GM23338 (cell line): ENCODE measurements at regions not wholly inside any gene's neighbourhood (a gene's known extent, or its start where the extent isn't known, plus 50 kb on each side); places are given as distances from the start of the nearest gene placed in this dataset.

Experiments used
- ATAC-seq: fragments of 200-7000 bp; cut with Tn5 transposase; 3 replicates; pipeline ENCODE4 v1.9.1; 2020
- DNase-seq: peaks from one replicate; pipeline ENCODE4 v3.0.0-alpha.2; 2015; ENCODE audit warnings: low spot score
- H2AFZ ChIP-seq: fragments of 200-600 bp; sonication (generic); 2 replicates; pipeline ENCODE4 v1.8.0; 2016; ENCODE audit warnings: antibody characterized with exemption, mild to moderate bottlenecking, moderate library complexity
- H3F3A ChIP-seq: fragments of 200-600 bp; sonication (generic); replicated peaks from 2 replicates; pipeline ENCODE4 v1.8.0; 2017; ENCODE audit warnings: antibody characterized with exemption, mixed run types, low read depth
- H3K27ac ChIP-seq: fragments of 200-600 bp; sonication (generic); 2 replicates; pipeline ENCODE4 v1.6.1; 2016; ENCODE audit warnings: low read depth
- H3K27me3 ChIP-seq: fragments of 200-600 bp; sonication (generic); 2 replicates; pipeline ENCODE4 v1.8.0; 2016; ENCODE audit warnings: mild to moderate bottlenecking, mixed run types, moderate library complexity; ENCODE audit not compliant: insufficient read depth
- H3K36me3 ChIP-seq: fragments of 200-600 bp; sonication (generic); 2 replicates; pipeline ENCODE4 v1.8.0; 2016; ENCODE audit warnings: mild to moderate bottlenecking; ENCODE audit not compliant: insufficient read depth
- H3K4me1 ChIP-seq: fragments of 200-600 bp; sonication (generic); 2 replicates; pipeline ENCODE4 v1.8.0; 2016; ENCODE audit warnings: mild to moderate bottlenecking, moderate library complexity; ENCODE audit not compliant: insufficient read depth
- H3K4me2 ChIP-seq: fragments of 200-600 bp; sonication (generic); 2 replicates; pipeline ENCODE4 v1.7.1; 2017; ENCODE audit warnings: mixed run types
- H3K4me3 ChIP-seq: fragments of 200-600 bp; sonication (generic); 2 replicates; pipeline ENCODE4 v1.6.1; 2016; ENCODE audit warnings: mixed run types
- H3K79me2 ChIP-seq: fragments of 200-600 bp; sonication (generic); replicated peaks from 2 replicates; pipeline ENCODE4 v1.8.0; 2017; ENCODE audit warnings: mild to moderate bottlenecking; ENCODE audit not compliant: insufficient read depth
- H3K9me2 ChIP-seq: fragments of 200-600 bp; sonication (generic); 2 replicates; pipeline ENCODE4 v1.8.0; 2017; ENCODE audit not compliant: insufficient read depth
- H4K20me1 ChIP-seq: fragments of 200-600 bp; sonication (generic); replicated peaks from 2 replicates; pipeline ENCODE4 v1.8.0; 2017; ENCODE audit warnings: mild to moderate bottlenecking; ENCODE audit not compliant: insufficient read depth
- H3K27ac Mint-ChIP-seq: 2 replicates; pipeline ENCODE4 v1.8.0; 2020; ENCODE audit warnings: inconsistent platforms, mild to moderate bottlenecking, moderate library complexity, mixed read lengths
- H3K27me3 Mint-ChIP-seq: 3 replicates; pipeline ENCODE4 v1.8.0; 2022; ENCODE audit warnings: low read depth, mild to moderate bottlenecking, moderate library complexity, mixed read lengths, inconsistent platforms; ENCODE audit not compliant: insufficient read depth, poor library complexity
- H3K36me3 Mint-ChIP-seq: 3 replicates; pipeline ENCODE4 v1.8.0; 2021; ENCODE audit warnings: low read depth, mild to moderate bottlenecking, inconsistent platforms, moderate library complexity, mixed read lengths
- H3K4me1 Mint-ChIP-seq: 3 replicates; pipeline ENCODE4 v1.8.0; 2020; ENCODE audit warnings: mild to moderate bottlenecking, inconsistent platforms, mixed read lengths
- H3K4me3 Mint-ChIP-seq: 3 replicates; pipeline ENCODE4 v1.8.0; 2021; ENCODE audit warnings: moderate library complexity, mild to moderate bottlenecking, inconsistent platforms, mixed read lengths
- H3K9me3 Mint-ChIP-seq: 3 replicates; pipeline ENCODE4 v1.8.0; 2020; ENCODE audit warnings: moderate library complexity, mild to moderate bottlenecking, inconsistent platforms, mixed read lengths
- CREB1 ChIP-seq: fragments of 250-450 bp; sonication (Bioruptor Pico); IDR thresholded peaks from 2 replicates; pipeline ENCODE4 v1.5.0; 2020; ENCODE audit warnings: low read depth, mild to moderate bottlenecking, moderate library complexity
- EZH2 ChIP-seq: fragments of 200-600 bp; sonication (generic); IDR thresholded peaks from one replicate; pipeline ENCODE4 v1.8.0; 2017; ENCODE audit warnings: antibody characterized with exemption, mild to moderate bottlenecking, low read depth; ENCODE audit not compliant: unreplicated experiment
- EZH2phosphoT487 ChIP-seq: fragments of 200-600 bp; sonication (generic); IDR thresholded peaks from one replicate; pipeline ENCODE4 v1.8.1; 2018; ENCODE audit warnings: antibody characterized with exemption; ENCODE audit not compliant: unreplicated experiment
- JUNB ChIP-seq: IDR thresholded peaks from one replicate; pipeline ENCODE4 v1.6.1; 2016; ENCODE audit warnings: antibody characterized with exemption; ENCODE audit not compliant: unreplicated experiment
- NANOG ChIP-seq: IDR thresholded peaks from 2 replicates; pipeline ENCODE4 v1.6.1; 2016; ENCODE audit warnings: antibody characterized with exemption, borderline replicate concordance
- POLR2AphosphoS5 ChIP-seq: IDR thresholded peaks from 2 replicates; pipeline ENCODE4 v1.6.1; 2016; ENCODE audit warnings: antibody characterized with exemption, low read depth
- STAT1 ChIP-seq: IDR thresholded peaks from one replicate; pipeline ENCODE4 v1.6.1; 2016; ENCODE audit warnings: antibody characterized with exemption; ENCODE audit not compliant: unreplicated experiment
- ZNF114 ChIP-seq: fragments of 250-450 bp; sonication (Bioruptor Pico); IDR thresholded peaks from 2 replicates; pipeline ENCODE4 v1.5.0; 2020; ENCODE audit warnings: mild to moderate bottlenecking, moderate library complexity
- ZNF331 ChIP-seq: fragments of 250-450 bp; sonication (Bioruptor Pico); IDR thresholded peaks from 2 replicates; pipeline ENCODE4 v1.5.0; 2020; ENCODE audit warnings: low read depth, mild to moderate bottlenecking, moderate library complexity
- TF ChIP-seq, protein P1 (sequence below): IDR thresholded peaks from 2 replicates; pipeline ENCODE4 v1.6.1; 2016; ENCODE audit warnings: antibody characterized with exemption
- TF ChIP-seq, protein P2 (sequence below): fragments of 250-450 bp; sonication (Bioruptor Pico); IDR thresholded peaks from 2 replicates; pipeline ENCODE4 v1.5.0; 2020; ENCODE audit warnings: mild to moderate bottlenecking, moderate library complexity
- TF ChIP-seq, protein P3 (sequence below), 2 experiments: fragments of 200-600 bp in 1 of 2; sonication (generic) in 1 of 2; conservative IDR thresholded peaks; 2 replicates each; pipeline versions ENCODE4 v1.5.1 to v1.6.1; 2016 to 2017; ENCODE audit warnings: antibody characterized with exemption in 2 of 2, low read depth in 2 of 2, mild to moderate bottlenecking in 2 of 2, moderate library complexity in 1 of 2
- TF ChIP-seq, protein P4 (sequence below): IDR thresholded peaks from one replicate; pipeline ENCODE4 v1.6.1; 2018; ENCODE audit warnings: antibody characterized with exemption; ENCODE audit not compliant: unreplicated experiment

DNA sequence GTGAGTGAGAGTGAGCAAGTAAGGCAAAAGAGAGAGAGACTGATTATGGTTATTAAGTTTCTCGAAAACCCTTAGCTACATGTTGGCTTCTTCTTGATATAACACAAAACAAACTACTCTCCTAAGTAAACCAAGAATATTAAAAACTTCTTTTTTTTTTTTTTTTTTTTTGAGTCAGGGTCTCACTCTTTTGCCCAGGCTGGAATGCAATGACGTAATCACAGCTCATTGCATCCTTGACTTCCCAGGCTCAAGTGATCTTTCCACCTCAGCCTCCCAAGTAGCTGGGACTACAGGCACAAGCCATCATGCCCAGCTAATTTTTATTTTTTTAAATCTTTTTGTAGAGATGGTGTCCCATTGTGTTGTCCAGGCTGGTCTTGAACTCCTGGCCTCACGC lies 102.2 kb upstream of the IL6 start:
- TF ChIP-seq STAT1 (no peak), EZH2phosphoT487 (no peak), POLR2AphosphoS5 (no peak), EZH2 (no peak), ZNF331 (CRISPR knock-in tag) (no peak), ZNF114 (CRISPR knock-in tag) (no peak), JUNB (no peak), NANOG (no peak), CREB1 (CRISPR knock-in tag) (no peak)
- TF ChIP-seq, protein P1, sequence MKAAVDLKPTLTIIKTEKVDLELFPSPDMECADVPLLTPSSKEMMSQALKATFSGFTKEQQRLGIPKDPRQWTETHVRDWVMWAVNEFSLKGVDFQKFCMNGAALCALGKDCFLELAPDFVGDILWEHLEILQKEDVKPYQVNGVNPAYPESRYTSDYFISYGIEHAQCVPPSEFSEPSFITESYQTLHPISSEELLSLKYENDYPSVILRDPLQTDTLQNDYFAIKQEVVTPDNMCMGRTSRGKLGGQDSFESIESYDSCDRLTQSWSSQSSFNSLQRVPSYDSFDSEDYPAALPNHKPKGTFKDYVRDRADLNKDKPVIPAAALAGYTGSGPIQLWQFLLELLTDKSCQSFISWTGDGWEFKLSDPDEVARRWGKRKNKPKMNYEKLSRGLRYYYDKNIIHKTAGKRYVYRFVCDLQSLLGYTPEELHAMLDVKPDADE = no peak
- TF ChIP-seq, protein P2, sequence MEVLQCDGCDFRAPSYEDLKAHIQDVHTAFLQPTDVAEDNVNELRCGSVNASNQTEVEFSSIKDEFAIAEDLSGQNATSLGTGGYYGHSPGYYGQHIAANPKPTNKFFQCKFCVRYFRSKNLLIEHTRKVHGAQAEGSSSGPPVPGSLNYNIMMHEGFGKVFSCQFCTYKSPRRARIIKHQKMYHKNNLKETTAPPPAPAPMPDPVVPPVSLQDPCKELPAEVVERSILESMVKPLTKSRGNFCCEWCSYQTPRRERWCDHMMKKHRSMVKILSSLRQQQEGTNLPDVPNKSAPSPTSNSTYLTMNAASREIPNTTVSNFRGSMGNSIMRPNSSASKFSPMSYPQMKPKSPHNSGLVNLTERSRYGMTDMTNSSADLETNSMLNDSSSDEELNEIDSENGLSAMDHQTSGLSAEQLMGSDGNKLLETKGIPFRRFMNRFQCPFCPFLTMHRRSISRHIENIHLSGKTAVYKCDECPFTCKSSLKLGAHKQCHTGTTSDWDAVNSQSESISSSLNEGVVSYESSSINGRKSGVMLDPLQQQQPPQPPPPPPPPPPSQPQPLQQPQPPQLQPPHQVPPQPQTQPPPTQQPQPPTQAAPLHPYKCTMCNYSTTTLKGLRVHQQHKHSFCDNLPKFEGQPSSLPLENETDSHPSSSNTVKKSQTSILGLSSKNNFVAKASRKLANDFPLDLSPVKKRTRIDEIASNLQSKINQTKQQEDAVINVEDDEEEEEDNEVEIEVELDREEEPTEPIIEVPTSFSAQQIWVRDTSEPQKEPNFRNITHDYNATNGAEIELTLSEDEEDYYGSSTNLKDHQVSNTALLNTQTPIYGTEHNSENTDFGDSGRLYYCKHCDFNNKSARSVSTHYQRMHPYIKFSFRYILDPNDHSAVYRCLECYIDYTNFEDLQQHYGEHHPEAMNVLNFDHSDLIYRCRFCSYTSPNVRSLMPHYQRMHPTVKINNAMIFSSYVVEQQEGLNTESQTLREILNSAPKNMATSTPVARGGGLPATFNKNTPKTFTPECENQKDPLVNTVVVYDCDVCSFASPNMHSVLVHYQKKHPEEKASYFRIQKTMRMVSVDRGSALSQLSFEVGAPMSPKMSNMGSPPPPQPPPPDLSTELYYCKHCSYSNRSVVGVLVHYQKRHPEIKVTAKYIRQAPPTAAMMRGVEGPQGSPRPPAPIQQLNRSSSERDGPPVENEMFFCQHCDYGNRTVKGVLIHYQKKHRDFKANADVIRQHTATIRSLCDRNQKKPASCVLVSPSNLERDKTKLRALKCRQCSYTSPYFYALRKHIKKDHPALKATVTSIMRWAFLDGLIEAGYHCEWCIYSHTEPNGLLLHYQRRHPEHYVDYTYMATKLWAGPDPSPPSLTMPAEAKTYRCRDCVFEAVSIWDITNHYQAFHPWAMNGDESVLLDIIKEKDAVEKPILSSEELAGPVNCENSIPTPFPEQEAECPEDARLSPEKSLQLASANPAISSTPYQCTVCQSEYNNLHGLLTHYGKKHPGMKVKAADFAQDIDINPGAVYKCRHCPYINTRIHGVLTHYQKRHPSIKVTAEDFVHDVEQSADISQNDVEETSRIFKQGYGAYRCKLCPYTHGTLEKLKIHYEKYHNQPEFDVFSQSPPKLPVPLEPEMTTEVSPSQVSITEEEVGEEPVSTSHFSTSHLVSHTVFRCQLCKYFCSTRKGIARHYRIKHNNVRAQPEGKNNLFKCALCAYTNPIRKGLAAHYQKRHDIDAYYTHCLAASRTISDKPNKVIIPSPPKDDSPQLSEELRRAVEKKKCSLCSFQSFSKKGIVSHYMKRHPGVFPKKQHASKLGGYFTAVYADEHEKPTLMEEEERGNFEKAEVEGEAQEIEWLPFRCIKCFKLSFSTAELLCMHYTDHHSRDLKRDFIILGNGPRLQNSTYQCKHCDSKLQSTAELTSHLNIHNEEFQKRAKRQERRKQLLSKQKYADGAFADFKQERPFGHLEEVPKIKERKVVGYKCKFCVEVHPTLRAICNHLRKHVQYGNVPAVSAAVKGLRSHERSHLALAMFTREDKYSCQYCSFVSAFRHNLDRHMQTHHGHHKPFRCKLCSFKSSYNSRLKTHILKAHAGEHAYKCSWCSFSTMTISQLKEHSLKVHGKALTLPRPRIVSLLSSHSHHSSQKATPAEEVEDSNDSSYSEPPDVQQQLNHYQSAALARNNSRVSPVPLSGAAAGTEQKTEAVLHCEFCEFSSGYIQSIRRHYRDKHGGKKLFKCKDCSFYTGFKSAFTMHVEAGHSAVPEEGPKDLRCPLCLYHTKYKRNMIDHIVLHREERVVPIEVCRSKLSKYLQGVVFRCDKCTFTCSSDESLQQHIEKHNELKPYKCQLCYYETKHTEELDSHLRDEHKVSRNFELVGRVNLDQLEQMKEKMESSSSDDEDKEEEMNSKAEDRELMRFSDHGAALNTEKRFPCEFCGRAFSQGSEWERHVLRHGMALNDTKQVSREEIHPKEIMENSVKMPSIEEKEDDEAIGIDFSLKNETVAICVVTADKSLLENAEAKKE (CRISPR knock-in tag) = no peak
- TF ChIP-seq, protein P3, sequence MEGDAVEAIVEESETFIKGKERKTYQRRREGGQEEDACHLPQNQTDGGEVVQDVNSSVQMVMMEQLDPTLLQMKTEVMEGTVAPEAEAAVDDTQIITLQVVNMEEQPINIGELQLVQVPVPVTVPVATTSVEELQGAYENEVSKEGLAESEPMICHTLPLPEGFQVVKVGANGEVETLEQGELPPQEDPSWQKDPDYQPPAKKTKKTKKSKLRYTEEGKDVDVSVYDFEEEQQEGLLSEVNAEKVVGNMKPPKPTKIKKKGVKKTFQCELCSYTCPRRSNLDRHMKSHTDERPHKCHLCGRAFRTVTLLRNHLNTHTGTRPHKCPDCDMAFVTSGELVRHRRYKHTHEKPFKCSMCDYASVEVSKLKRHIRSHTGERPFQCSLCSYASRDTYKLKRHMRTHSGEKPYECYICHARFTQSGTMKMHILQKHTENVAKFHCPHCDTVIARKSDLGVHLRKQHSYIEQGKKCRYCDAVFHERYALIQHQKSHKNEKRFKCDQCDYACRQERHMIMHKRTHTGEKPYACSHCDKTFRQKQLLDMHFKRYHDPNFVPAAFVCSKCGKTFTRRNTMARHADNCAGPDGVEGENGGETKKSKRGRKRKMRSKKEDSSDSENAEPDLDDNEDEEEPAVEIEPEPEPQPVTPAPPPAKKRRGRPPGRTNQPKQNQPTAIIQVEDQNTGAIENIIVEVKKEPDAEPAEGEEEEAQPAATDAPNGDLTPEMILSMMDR (conservative IDR thresholded peaks at IDR 0.05; ENCODE audit: low read depth in 2 of 2) = no peak
- TF ChIP-seq, protein P4, sequence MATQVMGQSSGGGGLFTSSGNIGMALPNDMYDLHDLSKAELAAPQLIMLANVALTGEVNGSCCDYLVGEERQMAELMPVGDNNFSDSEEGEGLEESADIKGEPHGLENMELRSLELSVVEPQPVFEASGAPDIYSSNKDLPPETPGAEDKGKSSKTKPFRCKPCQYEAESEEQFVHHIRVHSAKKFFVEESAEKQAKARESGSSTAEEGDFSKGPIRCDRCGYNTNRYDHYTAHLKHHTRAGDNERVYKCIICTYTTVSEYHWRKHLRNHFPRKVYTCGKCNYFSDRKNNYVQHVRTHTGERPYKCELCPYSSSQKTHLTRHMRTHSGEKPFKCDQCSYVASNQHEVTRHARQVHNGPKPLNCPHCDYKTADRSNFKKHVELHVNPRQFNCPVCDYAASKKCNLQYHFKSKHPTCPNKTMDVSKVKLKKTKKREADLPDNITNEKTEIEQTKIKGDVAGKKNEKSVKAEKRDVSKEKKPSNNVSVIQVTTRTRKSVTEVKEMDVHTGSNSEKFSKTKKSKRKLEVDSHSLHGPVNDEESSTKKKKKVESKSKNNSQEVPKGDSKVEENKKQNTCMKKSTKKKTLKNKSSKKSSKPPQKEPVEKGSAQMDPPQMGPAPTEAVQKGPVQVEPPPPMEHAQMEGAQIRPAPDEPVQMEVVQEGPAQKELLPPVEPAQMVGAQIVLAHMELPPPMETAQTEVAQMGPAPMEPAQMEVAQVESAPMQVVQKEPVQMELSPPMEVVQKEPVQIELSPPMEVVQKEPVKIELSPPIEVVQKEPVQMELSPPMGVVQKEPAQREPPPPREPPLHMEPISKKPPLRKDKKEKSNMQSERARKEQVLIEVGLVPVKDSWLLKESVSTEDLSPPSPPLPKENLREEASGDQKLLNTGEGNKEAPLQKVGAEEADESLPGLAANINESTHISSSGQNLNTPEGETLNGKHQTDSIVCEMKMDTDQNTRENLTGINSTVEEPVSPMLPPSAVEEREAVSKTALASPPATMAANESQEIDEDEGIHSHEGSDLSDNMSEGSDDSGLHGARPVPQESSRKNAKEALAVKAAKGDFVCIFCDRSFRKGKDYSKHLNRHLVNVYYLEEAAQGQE = no peak
- Histone ChIP-seq H4K20me1 (no peaks in the 10 kb centered on the region), H3K4me1 (no peaks in the 10 kb centered on the region), H3K27me3 (no peaks in the 10 kb centered on the region), H2AFZ (no peak overlapping the region), H3K27ac (no peak overlapping the region), H3K9me2 (peaks cover 4% of the 10 kb centered on the region; the same call in 1 of the 2 replicates), H3K79me2 (no peaks in the 10 kb centered on the region), H3K4me3 (no peak overlapping the region), H3K4me2 (no peak overlapping the region), H3K36me3 (no peaks in the 10 kb centered on the region), H3F3A (no peaks in the 10 kb centered on the region)
- H3K4me1 Mint-ChIP-seq = peaks cover 8% of the 10 kb centered on the region
- no peak overlapping the region for H3K4me3 Mint-ChIP-seq
- no peak for DNase-seq
- no peak overlapping the region for H3K27ac Mint-ChIP-seq
- H3K27me3 Mint-ChIP-seq = peaks cover 2% of the 10 kb centered on the region
- no peaks in the 10 kb centered on the region for H3K36me3 Mint-ChIP-seq
- no peaks in the 10 kb centered on the region for H3K9me3 Mint-ChIP-seq
- ATAC-seq = no peak
